ENCODE measurements at regions not wholly inside any gene's neighbourhood (a gene's known extent, or its start where the extent isn't known, plus 50 kb on each side); places are given as distances from the start of the nearest gene placed in this dataset.

DNA sequence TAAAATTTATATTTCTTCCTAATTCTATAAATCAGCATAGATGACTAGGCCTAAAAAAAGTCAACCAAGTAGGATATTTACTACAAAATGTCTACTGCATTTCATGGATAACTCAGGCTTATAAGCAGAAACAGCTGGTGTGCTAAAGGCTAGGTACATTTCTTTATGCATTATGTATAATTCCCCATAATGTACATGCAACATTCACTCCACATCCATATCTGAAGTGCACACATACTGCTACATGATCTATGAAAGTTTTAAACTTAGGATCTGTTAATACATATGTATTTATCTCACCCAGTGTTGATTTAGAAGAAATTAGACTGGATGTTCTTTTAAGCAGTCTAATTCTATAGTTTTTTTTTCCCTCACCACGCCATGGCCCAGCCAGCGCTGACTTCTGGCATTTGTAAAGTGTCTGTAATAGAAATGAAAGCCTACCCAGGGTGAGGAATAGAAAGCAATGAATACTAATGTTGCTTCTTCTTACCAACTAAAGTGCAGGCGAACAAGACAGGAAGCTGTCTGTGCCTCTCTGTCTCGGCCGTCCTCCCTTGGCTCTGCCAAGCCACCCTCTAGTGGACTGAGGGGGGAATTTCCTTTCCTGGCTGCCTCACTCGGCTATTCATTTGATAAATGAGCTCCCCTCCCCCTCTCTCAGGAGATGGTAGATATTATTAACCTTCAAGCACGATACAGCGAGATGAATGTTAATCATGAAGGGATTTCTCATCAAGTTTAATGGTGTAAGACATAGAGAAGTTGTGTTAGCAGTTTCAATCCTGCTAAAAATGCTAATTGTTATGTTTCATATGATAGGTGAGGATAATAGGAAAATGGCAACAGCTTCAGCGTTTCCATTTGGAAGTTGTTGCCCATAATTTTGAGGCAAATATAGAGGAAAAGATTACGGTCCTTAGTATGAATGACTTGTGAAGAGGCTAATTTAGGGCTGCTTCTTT, 384.5 kb downstream of the MTX2 start:
- no peak for DNase-seq

DNA sequence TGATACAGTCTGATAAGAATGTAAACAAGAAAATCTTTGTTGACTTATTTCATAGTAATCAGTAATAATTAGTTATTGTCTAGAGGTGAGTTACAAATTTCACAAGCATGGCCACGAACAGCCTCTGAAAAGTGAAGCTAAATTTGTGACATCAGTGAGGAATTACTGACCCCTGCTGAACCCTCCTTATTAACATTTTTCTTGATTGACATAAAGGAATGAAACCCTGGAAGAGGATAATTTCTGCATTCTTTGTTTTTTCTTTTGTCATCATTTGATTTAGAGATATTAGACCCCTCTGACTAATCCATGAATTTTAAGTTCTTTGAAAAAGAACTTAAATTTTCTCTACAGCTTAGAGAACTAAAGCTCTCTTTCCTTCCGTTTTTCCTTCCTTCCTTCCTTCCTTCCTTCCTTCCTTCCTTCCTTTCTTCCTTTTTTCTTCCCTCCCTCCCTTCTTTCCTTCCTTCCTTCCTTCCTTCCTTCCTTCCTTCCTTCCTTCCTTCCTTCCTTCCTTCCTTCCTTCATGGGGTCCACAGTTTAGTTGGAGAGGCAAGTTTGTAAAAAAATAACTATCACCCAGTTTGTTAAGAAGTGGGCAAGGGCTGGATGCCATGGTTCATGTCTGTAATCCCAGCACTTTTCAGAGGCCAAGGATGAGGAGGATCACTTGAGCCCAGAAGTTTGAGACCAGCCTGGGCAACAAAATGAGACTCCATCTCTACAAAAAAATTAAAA, 387.0 kb downstream of the MTX2 start:
- no peak for DNase-seq

DNA sequence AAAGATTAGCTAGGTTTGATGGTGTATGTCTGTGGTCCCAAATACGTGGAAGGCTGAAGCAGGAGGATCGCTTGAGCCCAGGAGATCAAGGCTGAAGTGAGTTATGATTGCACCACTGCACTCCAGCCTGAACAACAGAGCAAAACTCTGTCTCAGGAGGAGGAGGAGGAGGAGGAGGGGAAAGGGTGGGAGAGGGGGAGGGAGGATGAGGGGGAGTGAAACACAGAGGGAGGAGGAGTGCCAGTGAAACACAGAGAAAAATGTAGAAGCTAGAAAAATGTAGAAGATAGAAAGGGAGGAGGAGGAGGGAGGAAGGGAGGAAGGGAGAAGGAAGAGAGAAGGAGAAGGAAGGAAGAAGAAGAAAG, 387.5 kb downstream of the MTX2 start:
- no peak for DNase-seq

DNA sequence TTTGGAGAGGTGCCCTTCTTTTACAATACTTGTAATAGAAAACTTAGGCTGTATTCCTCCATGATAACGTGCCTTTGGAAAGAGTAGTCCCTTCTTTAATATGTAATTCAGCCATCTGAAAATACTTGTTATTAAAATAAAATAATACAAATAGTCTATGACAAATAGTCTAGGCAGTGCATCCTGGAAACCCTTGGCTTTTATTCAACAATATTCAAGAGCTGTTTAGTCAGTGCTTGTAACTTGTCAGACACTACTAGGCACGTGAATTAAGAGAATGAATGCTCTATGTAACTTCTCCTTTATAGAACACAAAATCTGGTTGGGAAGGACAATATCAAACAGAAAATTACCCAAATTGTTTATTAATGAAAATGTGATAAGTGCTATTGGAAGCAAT, 388.2 kb downstream of the MTX2 start:
- no peak for DNase-seq

DNA sequence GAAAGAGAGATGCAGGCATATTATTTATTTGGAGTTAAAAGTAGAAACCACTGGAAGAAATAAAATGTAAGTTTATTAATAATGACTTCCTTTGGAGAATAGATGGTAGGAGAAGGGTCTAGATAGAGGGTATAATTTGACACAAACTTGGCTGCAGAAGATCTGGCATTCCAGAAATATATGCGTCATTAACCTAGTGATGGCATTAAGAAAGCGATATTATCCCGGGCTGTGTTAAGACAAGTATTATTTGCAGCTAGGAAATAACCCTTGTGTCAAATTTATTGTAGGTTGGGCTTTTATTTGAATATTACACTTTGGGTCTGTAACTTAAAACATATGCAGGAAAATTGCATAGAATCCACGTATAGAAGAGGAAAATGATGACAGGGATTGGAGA, 389.5 kb downstream of the MTX2 start:
- no peak for DNase-seq

DNA sequence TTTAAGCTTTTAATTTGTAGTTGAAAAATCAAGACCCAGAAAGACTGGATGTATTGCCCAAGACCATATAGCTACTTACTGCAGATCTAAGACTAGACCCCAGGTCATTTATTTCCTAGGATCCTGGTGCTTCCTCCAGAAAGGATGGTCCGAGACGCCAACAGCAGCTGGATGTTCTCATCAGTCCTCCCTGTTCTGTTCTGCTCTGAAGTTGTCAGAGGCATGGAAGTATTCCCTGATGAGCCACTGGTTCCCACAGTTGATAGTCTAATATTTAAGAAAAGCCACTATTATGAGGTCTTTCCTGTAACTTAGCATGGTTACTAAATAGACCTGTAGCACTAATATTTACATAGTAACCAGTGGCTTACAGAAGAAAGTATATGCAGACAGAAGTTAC, 393.5 kb downstream of the MTX2 start:
- DNase-seq, result no peak

DNA sequence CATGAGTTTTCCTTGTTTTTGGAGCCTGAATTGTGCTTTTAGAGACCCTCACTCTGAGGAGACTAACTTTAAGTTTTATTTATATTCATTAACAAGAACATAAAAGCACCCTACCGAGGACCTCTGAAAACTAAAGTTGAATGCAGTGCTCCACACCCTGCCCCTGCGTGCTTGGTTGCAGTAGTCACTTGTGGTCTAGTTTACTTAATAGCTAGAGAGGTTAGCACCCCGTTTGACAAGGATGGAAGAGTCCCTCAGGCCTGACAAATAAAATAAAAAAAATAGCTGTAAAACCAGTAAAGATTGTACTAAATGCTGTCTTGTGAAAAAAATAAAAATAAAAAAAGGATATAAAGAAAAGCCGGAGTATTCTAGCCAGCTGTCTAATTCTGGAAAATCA, 395.2 kb downstream of the MTX2 start:
- no peak for DNase-seq

DNA sequence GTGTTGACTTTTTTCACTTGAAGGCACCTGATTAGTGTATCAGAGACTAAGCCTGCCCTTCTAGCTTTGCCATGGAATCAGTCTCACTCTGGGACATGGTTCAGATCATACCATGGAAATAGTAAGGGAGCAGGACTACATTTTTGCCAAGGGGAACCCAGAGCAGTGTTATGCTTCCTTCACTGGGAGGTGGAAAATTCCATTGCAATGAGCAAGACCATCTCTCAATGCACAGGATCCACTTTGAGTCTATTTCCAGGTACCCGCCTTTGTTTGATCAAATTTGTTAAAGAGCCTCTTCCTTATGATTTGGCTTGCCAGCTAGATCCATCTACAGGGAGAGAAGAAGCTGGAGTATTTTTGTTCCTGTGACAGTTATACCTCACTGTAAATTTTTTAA, 395.8 kb downstream of the MTX2 start:
- DNase-seq, result no peak

DNA sequence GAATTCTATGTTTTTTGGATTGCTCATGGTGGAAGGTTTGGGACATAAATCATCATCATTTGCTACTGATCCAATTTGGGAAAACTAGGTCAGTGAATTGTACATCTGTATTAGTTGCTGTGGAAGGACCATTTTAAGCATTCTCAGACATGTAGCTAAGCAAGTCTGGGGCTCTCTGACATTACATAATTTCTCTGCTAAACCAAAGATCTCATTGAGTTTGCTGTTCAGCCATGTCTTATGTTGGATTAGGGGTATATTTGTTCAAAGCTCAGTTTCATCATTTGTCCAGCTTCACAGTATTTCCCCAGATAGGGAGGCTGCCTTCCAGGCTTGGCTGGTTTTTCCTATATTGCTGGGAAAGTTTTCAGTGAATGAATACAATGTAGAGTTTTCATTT, 399.7 kb downstream of the MTX2 start:
- no peak for DNase-seq

DNA sequence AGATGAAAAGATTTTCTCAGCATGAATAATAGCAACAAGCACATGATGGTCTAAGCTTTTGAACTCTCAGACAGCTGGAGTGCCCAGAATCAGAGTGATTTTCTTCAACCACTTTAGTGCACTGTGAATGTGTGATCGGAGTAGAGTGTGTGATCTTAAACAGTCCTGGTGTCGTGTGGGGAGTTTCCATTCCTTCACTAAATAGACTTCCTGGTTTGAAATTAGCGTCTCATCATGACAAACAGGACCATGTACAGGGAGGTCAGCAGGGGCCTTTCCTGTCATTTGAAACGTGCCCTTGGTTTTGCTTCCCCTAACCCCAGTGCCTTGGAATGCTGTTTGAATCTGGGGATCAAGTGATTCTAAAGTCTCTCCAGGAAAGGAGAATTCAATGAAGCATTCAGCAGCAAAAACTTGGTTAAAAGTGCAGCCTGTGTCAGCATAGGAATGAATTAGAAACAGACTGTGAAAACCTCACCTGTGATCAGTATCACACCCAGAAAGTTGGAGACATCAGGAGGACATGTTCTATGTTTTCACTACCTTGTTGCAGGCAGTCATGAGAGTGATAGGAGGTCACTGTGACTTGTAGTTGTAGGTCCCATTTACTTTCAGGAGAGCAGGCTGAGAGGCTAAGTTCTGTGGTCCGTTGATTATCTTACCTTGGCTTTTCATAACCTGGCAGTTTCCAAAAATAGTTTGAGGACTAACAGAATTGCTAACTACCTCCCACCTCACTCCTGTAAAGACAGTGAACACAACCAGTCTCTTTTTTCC, 400.3 kb downstream of the MTX2 start:
- DNase-seq, result no peak

DNA sequence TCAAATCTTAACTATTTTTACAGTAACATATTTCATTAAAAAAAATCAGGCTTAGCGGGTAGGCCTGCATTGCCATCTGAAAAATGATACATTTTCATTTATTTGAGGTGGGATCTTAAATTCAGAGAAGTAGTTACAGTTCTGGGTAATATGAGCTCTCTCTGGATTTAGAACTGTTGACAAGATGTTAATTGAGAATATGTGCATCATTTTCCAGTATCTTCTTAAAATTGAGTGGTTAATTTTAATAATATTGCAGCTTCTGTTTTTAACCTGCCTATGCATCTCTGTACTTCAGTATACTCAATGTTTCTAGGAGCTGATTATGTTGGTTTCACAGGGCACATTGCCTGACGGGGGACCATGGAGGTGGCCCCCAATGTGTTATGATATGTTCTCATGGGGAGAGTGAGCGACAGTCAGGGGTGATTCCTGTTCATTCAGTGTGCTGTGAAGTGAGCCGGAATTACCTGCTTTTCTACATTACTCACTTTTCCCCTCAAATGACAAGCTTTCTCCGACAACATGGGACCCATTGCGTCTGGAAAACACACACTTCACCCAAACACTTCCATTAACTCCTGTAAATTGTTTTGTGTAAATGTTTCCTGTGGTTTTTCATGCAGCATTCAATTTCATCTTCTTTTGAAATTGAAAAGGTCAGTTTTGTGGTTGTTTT, 406.2 kb downstream of the MTX2 start:
- no peak for DNase-seq

DNA sequence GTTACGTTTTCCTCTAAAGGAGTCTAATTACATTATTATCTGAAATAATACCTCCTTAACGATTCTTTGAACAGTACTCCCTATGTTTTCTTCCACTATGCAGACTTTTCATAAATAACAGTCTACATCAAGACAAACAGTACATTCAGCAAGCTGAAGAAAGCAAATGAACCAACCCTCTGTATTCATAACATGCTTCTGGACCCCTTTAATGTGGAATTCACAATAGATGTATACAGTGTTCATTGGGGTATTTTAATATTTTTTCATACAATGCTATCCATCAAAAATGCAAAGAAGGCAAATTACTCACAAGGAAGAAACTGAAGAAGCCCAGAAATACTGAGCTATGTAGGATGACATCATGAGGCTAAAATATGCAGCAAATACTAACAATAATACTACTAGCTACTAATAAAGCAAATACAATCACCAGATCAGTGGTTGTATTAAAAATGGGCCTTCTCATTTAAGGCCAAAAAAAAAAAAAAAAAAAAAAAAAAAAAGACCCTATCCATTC, 408.6 kb downstream of the MTX2 start:
- no peak for DNase-seq

DNA sequence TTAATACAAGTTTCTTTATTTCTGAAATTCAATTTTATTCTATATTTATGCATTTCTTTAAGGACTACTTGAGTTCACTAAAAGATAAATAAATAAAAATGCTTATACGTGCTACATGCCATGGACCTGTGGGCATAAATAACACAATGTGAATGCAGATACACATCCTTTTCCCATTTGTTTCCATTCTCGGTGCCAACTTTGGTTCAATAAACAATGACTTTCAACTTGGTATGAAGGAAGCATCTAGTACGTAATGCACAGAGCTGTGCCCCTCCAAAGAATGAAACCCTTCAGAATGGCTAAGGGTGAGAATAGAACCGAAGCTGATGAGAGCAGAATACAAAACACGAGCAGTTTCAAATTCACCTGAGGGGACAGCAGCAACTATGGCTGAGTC, 409.3 kb downstream of the MTX2 start:
- no peak for DNase-seq

DNA sequence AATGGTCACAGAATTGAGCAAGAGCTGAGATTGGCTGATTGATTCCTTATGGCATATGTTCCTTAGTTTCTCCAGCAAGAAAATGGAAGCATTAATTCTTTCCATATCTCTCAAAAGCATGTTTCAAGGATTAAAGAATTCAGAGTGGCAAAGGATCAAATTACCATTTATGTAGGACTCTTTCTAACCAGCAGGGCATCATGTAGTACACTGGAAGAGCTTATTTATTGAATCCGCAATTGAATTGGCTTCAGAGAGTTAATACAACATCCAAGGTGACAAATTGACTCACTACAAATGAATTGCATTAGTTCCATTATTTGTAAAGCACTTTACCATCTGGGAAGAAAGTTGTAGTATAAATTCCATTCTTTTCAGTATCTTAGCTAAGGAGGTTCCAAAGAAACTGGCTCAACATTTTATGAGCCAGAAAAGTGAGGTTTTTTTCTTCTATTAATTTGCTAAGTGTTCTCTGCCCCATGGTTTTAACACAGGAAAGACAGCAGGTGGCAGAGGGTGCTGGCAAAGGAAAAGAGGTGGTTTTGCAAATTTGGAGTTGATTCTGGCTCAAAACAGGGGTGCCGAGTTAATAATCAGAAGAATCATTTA, 409.9 kb downstream of the MTX2 start:
- DNase-seq, result no peak

DNA sequence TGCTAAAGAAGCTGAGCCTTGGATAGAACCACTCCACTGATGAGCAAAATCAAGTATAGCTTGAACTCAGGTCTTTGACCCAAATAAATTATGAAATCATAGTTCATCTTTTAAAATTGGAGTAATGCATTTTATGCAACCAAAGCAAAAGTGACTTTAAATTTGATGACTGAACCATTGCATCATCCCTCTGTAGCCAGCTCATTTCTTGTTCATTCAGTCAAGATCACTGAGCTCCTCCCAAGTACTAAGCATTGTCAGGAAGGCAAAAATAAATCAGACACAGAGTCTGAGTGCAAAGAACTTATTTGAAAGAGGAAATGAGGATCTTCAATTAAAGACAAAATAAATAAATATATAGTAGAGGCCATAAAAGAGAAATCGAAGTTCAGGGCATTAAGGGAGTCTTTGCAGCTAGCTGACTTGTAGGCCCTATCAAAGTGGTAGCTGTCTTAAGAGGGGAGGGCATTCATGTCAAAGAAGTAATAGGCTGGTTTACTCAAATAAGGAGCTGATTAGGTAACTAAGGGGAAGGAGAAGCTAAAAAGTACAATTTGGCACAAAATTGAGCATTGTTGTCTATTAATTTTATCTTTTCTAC, 411.8 kb downstream of the MTX2 start:
- no peak for DNase-seq

DNA sequence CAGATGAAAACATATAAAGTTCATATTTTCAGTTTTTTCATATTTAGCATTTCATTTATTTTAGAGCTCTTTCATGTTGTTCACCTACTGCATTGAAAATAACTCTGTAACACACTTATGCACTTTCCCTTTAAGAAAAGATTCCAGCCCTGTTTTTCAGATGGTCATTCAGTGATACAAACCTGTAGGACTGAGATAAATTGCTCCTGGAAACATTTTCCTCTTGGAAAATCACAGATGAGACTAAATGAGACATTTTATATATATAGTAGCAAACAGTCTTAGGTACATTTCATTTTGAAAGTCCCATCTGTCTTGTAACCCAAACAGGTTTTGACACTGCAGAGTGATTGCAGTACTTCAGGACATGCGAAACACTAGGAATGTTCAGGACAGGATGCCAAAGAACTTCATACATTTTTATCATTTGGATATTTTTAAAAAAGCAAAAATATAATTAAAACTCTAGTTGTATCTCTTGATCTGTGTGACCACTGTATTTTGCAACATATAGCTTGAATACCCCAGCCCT, 412.4 kb downstream of the MTX2 start:
- DNase-seq, result no peak

DNA sequence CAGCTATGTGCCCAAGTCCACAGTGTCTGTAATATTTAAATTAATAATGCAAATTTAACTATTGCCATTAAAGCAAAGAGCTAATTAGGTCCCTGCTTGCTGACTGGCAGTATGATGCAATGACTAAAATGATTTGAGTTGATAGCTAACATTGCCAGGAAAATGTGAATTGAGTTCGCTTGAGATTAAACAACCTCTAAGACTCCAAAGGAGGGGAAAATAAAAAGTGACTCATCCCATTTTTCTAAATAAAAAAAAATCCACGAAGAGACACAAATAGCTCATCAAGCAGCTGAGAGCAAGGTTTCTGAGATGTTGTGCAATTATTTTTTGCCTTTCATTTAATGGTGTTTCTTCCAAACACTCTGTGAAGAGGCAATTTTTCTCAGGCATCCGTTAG, 413.0 kb downstream of the MTX2 start:
- no peak for DNase-seq

DNA sequence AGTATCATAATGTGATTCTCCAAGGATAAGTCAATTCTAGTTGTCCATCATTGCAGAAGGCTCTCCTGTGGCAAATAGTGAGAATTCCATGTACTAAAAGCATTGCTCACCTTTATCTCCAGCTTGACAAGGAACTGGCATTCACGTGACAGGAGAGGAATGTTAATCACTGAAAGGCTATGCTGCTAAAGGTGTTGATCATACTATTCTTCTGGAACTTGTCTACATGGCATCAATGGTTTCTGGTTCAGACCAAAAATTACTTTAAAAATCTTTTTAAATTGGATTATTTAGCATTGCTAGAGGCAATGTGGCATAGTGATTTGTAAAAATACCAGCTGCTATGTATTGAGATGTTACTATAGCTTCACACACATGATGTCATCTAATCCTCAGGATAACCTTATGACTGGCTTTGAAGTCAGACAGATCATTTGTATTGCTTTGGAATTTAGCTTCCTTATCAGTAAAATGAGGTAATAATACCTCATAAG, 414.4 kb downstream of the MTX2 start:
- no peak for DNase-seq

DNA sequence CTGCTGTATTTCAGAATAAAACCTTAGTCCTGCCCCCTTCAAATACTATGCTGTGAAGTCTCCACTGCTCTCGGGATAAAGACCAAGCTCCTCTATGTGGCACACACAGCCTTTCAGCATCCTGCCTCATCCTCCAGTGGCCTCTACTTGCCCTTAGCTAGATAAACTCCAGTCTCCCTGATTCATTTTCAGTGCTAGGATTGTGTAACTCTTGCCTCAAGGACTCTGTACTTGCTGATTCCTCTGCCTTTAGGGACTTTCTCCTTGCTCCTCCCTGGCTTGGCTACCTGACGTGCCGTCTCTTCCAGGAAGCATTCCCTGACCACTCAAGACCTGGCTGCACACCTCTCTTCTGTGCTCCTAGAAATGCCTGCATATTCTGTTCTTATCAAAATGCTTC, 416.7 kb downstream of the MTX2 start:
- no peak for DNase-seq

DNA sequence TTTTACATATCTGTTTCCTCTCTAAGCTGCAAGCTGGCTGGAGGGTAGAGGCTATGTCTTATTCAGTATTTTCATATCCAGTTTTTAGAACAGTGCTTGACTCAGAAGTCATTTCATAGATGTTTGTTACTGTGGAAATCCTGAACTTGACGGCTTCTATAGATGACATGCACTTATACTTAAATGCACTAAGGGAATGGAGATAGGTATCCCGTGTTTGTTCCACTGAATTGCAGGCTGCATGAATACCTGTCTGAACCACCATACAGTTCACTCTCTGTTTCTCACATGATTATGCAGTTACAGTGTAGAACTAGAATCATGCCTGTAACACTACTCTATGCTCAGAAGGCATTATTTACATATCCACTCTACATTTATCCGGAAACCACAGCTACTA, 417.1 kb downstream of the MTX2 start:
- no peak for DNase-seq

DNA sequence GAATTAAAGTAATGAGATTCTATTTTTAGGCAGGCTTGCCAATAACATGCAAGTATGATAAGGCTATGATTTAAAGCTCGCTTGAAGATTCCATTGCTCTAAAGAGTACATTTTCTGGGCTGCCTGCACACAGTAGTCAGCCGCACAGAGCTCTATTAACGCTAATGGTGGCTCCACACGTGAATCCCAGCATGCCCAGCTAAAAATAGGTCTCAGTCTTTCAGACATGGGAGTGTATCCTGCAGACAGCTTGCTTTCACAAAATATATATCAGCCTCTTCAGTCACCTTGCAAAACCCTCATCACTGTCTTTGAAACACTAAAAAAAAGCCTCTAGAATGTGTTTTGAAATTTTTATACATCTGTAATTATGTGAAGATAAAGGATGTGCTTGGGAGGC, 418.1 kb downstream of the MTX2 start:
- DNase-seq, result no peak

Measured in NCI-H1048 (cell line).